ENCODE measurements at regions not wholly inside any gene's neighbourhood (a gene's known extent, or its start where the extent isn't known, plus 50 kb on each side); places are given as distances from the start of the nearest gene placed in this dataset.
"Not testable (repeated sequence)": the region's sequence is repeated elsewhere in the genome, so short reads cannot be mapped to it uniquely, and the experiment has no call there.

- DNase-seq, result no peak
These were observed 143.5 kb upstream of the MMADHC start for GRCh38 chr2:149731079-149731478.

GRCh38 chr2:149729586-149729985 is 142.0 kb upstream of the MMADHC start:
- DNase-seq, result no peak

- DNase-seq, result no peak
These were observed 140.4 kb upstream of the MMADHC start for GRCh38 chr2:149727927-149728326.

- DNase-seq, result no peak
These were observed 137.7 kb upstream of the MMADHC start for GRCh38 chr2:149725234-149725633.

DNA sequence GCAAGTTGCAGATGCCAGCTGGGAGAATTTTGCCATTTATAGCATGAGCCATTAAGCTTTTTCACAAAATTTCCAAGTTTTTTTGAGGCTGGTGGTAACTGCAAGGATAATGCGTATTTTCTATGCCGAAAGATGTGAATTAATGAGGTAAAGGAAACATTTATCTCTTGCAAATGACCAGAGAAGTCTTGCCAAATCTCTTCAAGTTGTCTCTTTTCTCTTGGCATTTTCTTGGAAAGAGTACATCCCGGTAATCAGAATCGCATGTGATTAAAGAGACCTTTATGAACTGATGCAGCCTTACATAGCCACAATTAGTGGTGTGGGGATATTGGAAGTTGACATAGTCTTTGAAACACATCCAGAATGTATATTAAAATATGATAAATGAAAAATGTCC is 136.5 kb upstream of the MMADHC start:
- DNase-seq, result no peak

GRCh38 chr2:149720615-149721014 is 133.0 kb upstream of the MMADHC start:
- no peak for DNase-seq

- no peak for DNase-seq
These were observed 132.1 kb upstream of the MMADHC start for GRCh38 chr2:149719695-149720094.

- DNase-seq, result no peak
These were observed 129.1 kb upstream of the MMADHC start for GRCh38 chr2:149716687-149717086.

DNA sequence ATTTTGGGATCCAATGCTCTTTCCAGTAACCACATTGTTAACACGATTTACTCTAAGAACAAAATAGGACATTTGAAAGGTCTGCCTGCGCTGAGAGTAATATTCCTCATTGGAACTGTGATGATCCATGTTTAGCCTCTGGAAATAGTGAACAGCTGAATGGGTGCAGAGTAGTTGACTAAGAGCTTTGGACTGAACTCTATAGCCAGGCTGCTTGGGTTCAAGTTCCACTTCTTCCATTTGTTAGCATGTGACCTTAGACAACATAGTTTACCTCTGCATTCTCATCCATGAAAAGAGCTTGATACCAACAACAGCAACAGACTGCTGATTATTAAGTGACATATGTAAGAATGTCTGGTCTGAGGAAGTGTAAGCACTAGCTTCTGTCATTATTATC is 128.3 kb upstream of the MMADHC start:
- no peak for DNase-seq

DNA sequence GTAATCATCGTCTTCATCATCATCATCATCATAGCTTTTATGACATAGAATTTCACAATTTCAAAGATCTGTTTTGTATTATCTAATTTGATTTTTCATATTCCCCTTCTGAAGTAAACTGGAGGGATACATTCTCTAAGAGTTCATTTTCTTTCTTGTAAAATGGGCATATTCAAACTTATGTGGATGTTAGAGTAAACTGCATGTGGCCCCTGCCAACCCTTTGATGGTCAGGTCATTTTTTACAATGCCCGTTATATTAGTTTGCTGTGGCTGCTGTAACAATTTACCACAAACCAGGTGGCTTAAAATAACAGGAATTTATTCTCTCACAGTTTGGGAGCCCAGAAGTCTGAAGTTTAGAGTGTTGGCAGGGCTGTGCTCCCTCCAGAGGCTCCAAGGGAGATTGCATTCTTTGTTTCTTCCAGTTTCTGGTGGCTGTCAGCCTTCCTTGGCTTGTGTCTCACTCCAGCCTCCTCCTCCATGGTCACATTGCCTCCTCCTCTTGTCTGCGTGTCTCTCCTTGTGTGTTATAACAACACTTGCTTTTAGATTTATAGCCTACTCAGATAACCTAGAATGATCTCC is 127.5 kb upstream of the MMADHC start:
- DNase-seq, result peak; percentile 2 to 11

GRCh38 chr2:149709496-149710263 is 122.1 kb upstream of the MMADHC start:
- DNase-seq, result no peak

- DNase-seq, result no peak
These were observed 115.7 kb upstream of the MMADHC start for GRCh38 chr2:149703281-149703680.

DNA sequence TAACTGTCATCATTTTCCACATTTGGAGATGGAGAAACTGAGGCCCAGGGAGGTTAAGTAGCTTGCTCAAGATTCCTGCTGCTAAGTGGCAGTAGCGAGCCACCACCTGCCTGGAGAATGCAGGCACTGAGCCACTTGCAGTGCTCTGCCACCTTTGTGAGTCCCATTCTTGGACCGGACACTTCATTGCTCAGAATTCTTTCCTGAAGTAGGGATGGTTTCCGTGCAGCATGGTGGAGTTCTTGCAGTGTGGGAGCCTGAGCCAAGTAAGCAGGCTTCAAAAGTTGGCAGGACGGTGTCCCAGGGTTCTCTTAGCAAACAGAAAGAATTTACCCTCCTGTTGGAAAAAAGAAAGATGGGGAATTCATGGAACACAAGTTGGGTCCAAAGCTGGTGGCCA is 115.0 kb upstream of the MMADHC start:
- DNase-seq, result no peak

DNA sequence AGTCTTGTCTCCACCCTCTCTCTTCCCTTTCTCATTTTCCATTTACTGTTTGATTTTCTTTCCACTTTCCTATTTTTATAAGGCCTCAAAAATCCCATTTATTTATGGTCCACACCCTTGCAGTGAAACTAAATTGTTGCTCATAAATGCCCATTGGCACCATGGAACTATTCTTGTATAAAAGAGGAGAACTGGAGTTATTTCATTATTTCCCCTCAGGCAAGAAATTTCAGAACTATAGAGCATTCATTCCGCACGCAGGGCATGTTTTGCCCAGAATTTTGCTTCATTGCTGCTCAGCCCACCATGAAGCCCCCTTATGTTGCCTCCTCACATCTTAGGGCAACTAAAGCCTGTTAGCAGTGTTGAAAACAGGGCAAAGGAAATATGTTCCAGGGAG is 113.7 kb upstream of the MMADHC start:
- DNase-seq, result no peak

DNA sequence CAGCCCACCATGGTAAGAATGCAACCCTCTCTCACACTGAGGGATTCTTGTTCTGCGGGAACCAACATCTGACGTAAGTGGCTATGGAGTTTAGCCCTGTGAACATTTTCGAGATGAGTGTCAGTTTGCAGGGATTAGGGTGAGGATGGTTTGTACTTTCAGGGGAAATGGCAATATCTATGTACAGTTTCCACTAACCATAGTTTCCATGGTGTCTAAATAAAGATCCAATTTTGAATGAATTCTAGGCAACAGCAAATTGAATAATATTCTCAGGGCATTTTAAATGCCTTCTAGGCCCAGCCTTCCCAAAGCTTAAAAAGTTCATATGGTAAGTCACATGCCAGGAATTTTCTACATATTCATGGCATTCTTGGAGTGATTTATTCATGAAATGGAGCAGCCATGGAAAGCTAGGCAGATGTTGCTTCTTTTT is 105.4 kb upstream of the MMADHC start:
- DNase-seq, result no peak

DNA sequence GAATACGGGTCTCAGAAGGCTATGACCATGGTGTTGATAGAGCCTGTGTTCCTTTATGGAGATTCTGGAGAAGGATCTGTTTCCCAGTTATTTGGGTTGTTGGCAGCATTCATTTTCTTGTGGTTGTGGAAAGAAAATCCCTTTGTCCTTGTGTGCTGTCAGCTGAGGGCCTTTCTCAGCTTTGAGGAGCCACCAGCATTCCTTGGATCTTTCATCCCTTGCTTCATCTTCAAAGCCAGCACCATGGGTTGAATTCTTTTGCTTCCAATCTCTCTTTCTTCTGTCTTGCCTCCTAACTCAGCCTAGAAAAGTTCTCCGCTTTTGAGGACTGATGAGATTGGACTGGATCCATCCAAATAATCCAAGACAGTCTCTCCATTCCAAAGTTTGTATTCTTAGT is 103.2 kb upstream of the MMADHC start:
- DNase-seq, result no peak

DNA sequence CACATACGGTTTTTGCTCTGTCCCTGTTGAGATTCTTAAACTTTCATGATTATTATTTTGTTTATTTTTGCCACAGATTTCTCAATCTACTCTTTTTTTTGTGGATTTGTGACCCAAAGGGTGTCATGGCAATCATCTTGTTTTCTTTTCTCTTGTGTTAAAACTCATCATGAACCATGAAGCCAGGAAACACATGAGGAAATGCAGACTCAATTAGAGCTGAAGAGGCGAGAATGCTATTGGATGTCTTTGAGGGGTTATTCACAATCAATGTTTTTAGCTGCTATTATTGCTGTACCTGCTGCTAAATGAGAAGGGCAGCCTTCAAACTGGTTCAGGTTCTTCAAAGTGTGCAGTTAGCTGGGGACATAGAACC is 99.5 kb upstream of the MMADHC start:
- DNase-seq, result no peak

GRCh38 chr2:149686136-149687051 is 98.8 kb upstream of the MMADHC start:
- no peak for DNase-seq

- DNase-seq, result not testable (repeated sequence)
These were observed 97.8 kb upstream of the MMADHC start for GRCh38 chr2:149685401-149685800.

DNA sequence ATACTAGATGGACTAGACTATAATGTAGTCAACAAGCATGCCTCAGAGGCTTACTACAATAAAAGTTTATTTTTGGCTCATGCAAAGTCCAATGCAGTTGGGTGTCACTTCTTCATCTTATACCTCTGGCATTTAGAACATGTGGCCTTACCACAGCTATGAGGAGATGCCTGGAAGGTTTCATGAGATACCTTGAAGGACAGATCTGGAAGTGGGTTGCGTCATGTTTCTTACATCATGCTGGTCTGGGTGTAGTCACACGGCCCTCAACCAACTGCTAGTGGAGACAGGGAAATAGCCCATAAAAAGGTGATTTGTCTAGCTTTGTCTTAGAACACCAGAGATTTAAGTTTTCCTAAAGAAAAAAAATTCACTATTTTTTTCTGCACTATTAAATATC is 91.7 kb upstream of the MMADHC start:
- DNase-seq, result no peak

GRCh38 chr2:149677416-149677815 is 89.8 kb upstream of the MMADHC start:
- DNase-seq, result no peak

DNA sequence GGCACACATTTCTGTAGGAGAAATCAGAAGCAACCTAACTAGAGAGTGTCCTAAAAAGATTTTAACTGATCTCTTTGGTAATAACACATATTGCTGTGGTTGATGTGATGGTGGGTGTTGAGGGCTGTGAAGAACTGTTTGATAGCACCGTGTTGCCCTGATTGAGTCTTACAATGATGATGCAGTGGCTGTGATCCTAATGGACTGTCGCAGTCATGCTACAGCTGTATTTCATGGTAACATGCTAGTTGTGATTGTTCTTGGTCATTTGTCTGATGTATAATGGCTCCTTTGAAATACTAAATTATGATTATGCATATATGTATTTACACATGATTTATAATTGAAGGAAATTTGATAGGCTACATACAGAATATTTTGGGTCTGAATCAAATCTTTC is 82.5 kb upstream of the MMADHC start:
- DNase-seq, result no peak

DNA sequence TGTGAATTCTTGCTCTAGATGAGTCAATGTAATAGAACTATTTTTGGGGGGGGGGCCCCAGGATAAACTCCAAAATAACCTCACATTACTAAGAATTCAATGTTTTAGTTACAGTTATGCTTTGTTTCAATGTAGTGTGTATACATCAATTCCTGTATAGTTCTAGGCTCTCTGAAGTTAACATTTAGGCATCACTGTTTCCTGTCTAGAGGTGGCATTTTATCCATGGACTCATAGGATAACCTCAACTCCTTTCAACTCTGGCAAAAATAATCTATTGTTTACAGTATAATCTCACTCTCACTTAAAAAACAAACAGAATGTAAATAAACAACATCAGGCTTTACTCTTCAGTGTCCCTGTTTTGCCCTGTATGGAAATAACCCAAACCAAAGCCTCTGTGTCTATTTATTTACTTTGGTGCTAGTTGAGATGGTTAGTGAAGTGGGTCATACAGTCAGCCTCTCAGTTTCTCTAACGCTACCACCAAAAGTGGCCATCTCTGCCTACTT is 79.3 kb upstream of the MMADHC start:
- no peak for DNase-seq

DNA sequence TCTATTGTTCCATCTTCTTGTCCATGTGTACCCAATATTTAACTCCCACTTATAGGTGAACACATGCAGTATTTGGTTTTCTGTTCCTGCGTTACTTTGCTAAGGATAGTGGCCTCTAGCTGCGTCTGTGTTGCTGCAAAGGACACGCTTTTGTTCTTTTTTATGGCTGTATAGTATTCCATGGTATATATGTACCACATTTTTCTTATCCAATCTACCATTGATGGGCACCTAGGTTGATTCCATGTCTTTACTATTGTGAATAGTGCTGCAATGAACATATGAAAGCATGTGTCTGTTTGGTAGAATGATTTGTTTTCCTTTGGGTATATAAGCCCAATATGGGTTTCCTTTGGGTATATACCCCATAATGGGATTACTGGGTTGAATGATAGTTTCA is 77.3 kb upstream of the MMADHC start:
- DNase-seq, result no peak
